WERI-Rb-1 (cell line): ENCODE measurements at regions not wholly inside any gene's neighbourhood (a gene's known extent, or its start where the extent isn't known, plus 50 kb on each side); places are given as distances from the start of the nearest gene placed in this dataset.
"Not testable (repeated sequence)": the region's sequence is repeated elsewhere in the genome, so short reads cannot be mapped to it uniquely, and the experiment has no call there.

Experiments
- DNase-seq: peaks from one replicate; pipeline ENCODE4 v3.0.0-alpha.2; 2020
- H3K27ac ChIP-seq: fragments of 250-450 bp; sonication (Bioruptor Pico); 2 replicates; pipeline ENCODE4 v1.5.1; 2020; ENCODE audit warnings: mild to moderate bottlenecking, moderate library complexity
- H3K27me3 ChIP-seq: fragments of 250-450 bp; sonication (Bioruptor Pico); 2 replicates; pipeline ENCODE4 v1.5.1; 2021; ENCODE audit warnings: mild to moderate bottlenecking, low read depth, moderate library complexity; ENCODE audit not compliant: insufficient read depth, severe bottlenecking
- H3K36me3 ChIP-seq: fragments of 250-450 bp; sonication (Bioruptor Pico); 2 replicates; pipeline ENCODE4 v1.5.1; 2020; ENCODE audit warnings: mild to moderate bottlenecking, moderate library complexity
- H3K4me3 ChIP-seq: 2 replicates; pipeline ENCODE4 v1.5.1; 2011; ENCODE audit warnings: low read depth, mild to moderate bottlenecking, control low read depth, low read length
- H3K9me3 ChIP-seq: fragments of 250-450 bp; sonication (Bioruptor Pico); 2 replicates; pipeline ENCODE4 v1.5.1; 2021; ENCODE audit warnings: mild to moderate bottlenecking, moderate library complexity; ENCODE audit not compliant: severe bottlenecking
- CTCF ChIP-seq: IDR thresholded peaks from 2 replicates; pipeline ENCODE4 v1.5.1; 2011; ENCODE audit warnings: low read depth, mild to moderate bottlenecking, control low read depth, inconsistent platforms, low read length

- H3K9me3 ChIP-seq, result no peaks in the 10 kb centered on the region
- no peak overlapping the region for H3K27ac ChIP-seq
- no peaks in the 10 kb centered on the region for H3K27me3 ChIP-seq
- no peak for TF ChIP-seq CTCF
- H3K4me3 ChIP-seq, result no peak overlapping the region
- H3K36me3 ChIP-seq, result no peaks in the 10 kb centered on the region
- no peak for DNase-seq
These were observed 477.5 kb upstream of the RGS6 start for GRCh38 chr14:71454513-71455332.

- Histone ChIP-seq H3K36me3 (no peaks in the 10 kb centered on the region), H3K27me3 (no peaks in the 10 kb centered on the region), H3K9me3 (peaks cover 3% of the 10 kb centered on the region), H3K27ac (no peak overlapping the region), H3K4me3 (no peak overlapping the region)
- no peak for DNase-seq
- TF ChIP-seq CTCF, result no peak
These were observed 472.1 kb upstream of the RGS6 start for GRCh38 chr14:71460091-71460490.

- H3K36me3 ChIP-seq, H3K4me3 ChIP-seq, DNase-seq, H3K9me3 ChIP-seq, H3K27me3 ChIP-seq, H3K27ac ChIP-seq: not testable (repeated sequence)
These were observed 470.6 kb upstream of the RGS6 start for GRCh38 chr14:71461617-71462016.

GRCh38 chr14:71463807-71464206, 468.4 kb upstream of the RGS6 start:
- Histone ChIP-seq H3K27ac (no peak overlapping the region), H3K9me3 (peaks cover 3% of the 10 kb centered on the region), H3K27me3 (no peaks in the 10 kb centered on the region), H3K4me3 (no peak overlapping the region), H3K36me3 (no peaks in the 10 kb centered on the region)
- DNase-seq, result no peak
- no peak for TF ChIP-seq CTCF

- no peak overlapping the region for H3K4me3 ChIP-seq
- no peak for TF ChIP-seq CTCF
- no peaks in the 10 kb centered on the region for H3K36me3 ChIP-seq
- DNase-seq, result no peak
- no peaks in the 10 kb centered on the region for H3K27me3 ChIP-seq
- H3K27ac ChIP-seq, result no peak overlapping the region
- H3K9me3 ChIP-seq, result peaks cover 3% of the 10 kb centered on the region
These were observed 467.4 kb upstream of the RGS6 start for GRCh38 chr14:71464840-71465239.

GRCh38 chr14:71465316-71465715, 466.9 kb upstream of the RGS6 start:
- Histone ChIP-seq H3K27ac (no peak overlapping the region), H3K27me3 (no peaks in the 10 kb centered on the region), H3K4me3 (no peak overlapping the region), H3K9me3 (peaks cover 3% of the 10 kb centered on the region), H3K36me3 (no peaks in the 10 kb centered on the region)
- DNase-seq, result no peak
- TF ChIP-seq CTCF, result no peak
